ENCODE measurements at regions not wholly inside any gene's neighbourhood (a gene's known extent, or its start where the extent isn't known, plus 50 kb on each side); places are given as distances from the start of the nearest gene placed in this dataset.

- TF ChIP-seq EZH2phosphoT487 (IDR thresholded peaks at IDR 0.05; ENCODE audit: low read depth) (no peak), CTCF (IDR thresholded peaks at IDR 0.05; ENCODE audit: low read depth, low read length) (no peak)
These were observed 384.1 kb downstream of the NXPH1 start for GRCh38 chr7:8817448-8818036.

All from OCI-LY3 (cell line).